IPS DF 6.9 (cell line): ENCODE measurements at regions not wholly inside any gene's neighbourhood (a gene's known extent, or its start where the extent isn't known, plus 50 kb on each side); places are given as distances from the start of the nearest gene placed in this dataset.

ENCODE experiments used
- DNase-seq: peaks from one replicate; pipeline ENCODE4 v3.0.0-alpha.2; 2013; ENCODE audit warnings: low read depth, low spot score
- H3K27ac ChIP-seq: one replicate; pipeline ENCODE4 v1.5.1; 2013; ENCODE audit warnings: low read length, control low read depth
- H3K27me3 ChIP-seq: 2 replicates; pipeline ENCODE4 v1.6.1; 2013; ENCODE audit warnings: mild to moderate bottlenecking, low read length; ENCODE audit not compliant: control insufficient read depth, insufficient read depth
- H3K36me3 ChIP-seq: 2 replicates; pipeline ENCODE4 v1.6.1; 2013; ENCODE audit warnings: low read length; ENCODE audit not compliant: control insufficient read depth, insufficient read depth
- H3K4me1 ChIP-seq: 2 replicates; pipeline ENCODE4 v1.6.1; 2013; ENCODE audit warnings: low read length; ENCODE audit not compliant: control insufficient read depth, insufficient read depth
- H3K4me3 ChIP-seq: 2 replicates; pipeline ENCODE4 v1.5.1; 2013; ENCODE audit warnings: mild to moderate bottlenecking, low read length
- H3K9me3 ChIP-seq: 2 replicates; pipeline ENCODE4 v1.6.1; 2013; ENCODE audit warnings: low read length, inconsistent platforms; ENCODE audit not compliant: control insufficient read depth, insufficient read depth
- WGBS: extraction: QIAGEN DNeasy Blood & Tissue Kit; methylation state at CpG from one replicate; pipeline ENCODE4 v1.1.7; 2013; ENCODE audit warnings: mixed read lengths, missing lambda C conversion rate; ENCODE audit not compliant: insufficient read length, insufficient coverage; 5-methylcytosine and 5-hydroxymethylcytosine counted together

- no peaks in the 10 kb centered on the region for H3K27me3 ChIP-seq
- H3K36me3 ChIP-seq, result no peaks in the 10 kb centered on the region
- no CpG with 5 or more reads among the region's 4 CpGs for whole genome bisulfite sequencing
- peaks cover 3% of the 10 kb centered on the region; the same call in 1 of the 2 replicates for H3K4me1 ChIP-seq
- H3K9me3 ChIP-seq, result no peaks in the 10 kb centered on the region
- no peak overlapping the region for H3K4me3 ChIP-seq
- no peak overlapping the region for H3K27ac ChIP-seq
- DNase-seq, result no peak
Observed at GRCh38 chr4:83864097-83864817, 328.3 kb downstream of the GPAT3 start.

- no peak overlapping the region for H3K27ac ChIP-seq
- no peaks in the 10 kb centered on the region for H3K9me3 ChIP-seq
- H3K4me1 ChIP-seq, result peaks cover 3% of the 10 kb centered on the region; the same call in 1 of the 2 replicates
- DNase-seq, result no peak
- no CpG with 5 or more reads among the region's 10 CpGs for WGBS
- no peaks in the 10 kb centered on the region for H3K36me3 ChIP-seq
- no peaks in the 10 kb centered on the region for H3K27me3 ChIP-seq
- no peak overlapping the region for H3K4me3 ChIP-seq
Observed at GRCh38 chr4:83862471-83862870, 326.6 kb downstream of the GPAT3 start.

DNA sequence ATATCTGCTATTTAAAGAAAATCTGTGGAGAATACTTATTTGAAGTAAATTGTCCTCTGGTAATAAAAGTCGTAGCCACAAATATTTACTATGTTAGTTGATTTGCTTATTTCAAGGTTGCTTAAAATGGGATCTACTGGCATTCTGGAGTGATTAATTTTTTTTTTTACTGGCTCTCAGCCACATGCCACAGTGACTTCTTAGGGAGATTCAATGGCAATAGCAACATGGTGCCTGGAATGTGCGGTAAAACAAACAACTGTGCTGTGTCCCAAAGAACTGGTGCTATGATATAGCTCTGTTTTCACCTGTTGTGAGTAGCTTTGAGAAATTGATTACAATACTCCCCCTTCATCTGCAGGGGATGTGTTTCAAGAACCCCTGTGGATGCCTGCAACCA, 324.3 kb downstream of the GPAT3 start:
- Histone ChIP-seq H3K4me1 (peaks cover 4% of the 10 kb centered on the region; the same call in 1 of the 2 replicates), H3K27me3 (no peaks in the 10 kb centered on the region), H3K27ac (no peak overlapping the region), H3K4me3 (no peak overlapping the region), H3K36me3 (no peaks in the 10 kb centered on the region), H3K9me3 (no peaks in the 10 kb centered on the region)
- no peak for DNase-seq
- no CpG with 5 or more reads among the region's 2 CpGs for WGBS

- Histone ChIP-seq H3K4me1 (peaks cover 3% of the 10 kb centered on the region; the same call in 1 of the 2 replicates), H3K27ac (no peak overlapping the region)
Observed at GRCh38 chr4:83858131-83858530, 322.2 kb downstream of the GPAT3 start.

GRCh38 chr4:83855044-83855443, 319.1 kb downstream of the GPAT3 start:
- Histone ChIP-seq H3K4me1 (peaks cover 13% of the 10 kb centered on the region; the same call in 1 of the 2 replicates), H3K9me3 (no peaks in the 10 kb centered on the region), H3K36me3 (no peaks in the 10 kb centered on the region), H3K27me3 (no peaks in the 10 kb centered on the region), H3K4me3 (no peak overlapping the region), H3K27ac (no peak overlapping the region)
- no CpG with 5 or more reads among the region's 6 CpGs for WGBS
- DNase-seq, result no peak

More at GRCh38 chr4:83858131-83858530, 322.2 kb downstream of the GPAT3 start:
- H3K27me3 ChIP-seq, result no peaks in the 10 kb centered on the region
- no peak for DNase-seq
- no peaks in the 10 kb centered on the region for H3K9me3 ChIP-seq
- H3K36me3 ChIP-seq, result no peaks in the 10 kb centered on the region
- no peak overlapping the region for H3K4me3 ChIP-seq
- WGBS, result no CpG with 5 or more reads among the region's 5 CpGs

- no peak for DNase-seq
- H3K9me3 ChIP-seq, result no peaks in the 10 kb centered on the region
- no peak overlapping the region for H3K4me3 ChIP-seq
- H3K27ac ChIP-seq, result no peak overlapping the region
- no CpG with 5 or more reads among the region's 1 CpG for WGBS
- H3K4me1 ChIP-seq, result peaks cover 13% of the 10 kb centered on the region; the same call in 1 of the 2 replicates
- H3K27me3 ChIP-seq, result no peaks in the 10 kb centered on the region
- H3K36me3 ChIP-seq, result no peaks in the 10 kb centered on the region
Observed at GRCh38 chr4:83852085-83852451, 316.2 kb downstream of the GPAT3 start.

DNA sequence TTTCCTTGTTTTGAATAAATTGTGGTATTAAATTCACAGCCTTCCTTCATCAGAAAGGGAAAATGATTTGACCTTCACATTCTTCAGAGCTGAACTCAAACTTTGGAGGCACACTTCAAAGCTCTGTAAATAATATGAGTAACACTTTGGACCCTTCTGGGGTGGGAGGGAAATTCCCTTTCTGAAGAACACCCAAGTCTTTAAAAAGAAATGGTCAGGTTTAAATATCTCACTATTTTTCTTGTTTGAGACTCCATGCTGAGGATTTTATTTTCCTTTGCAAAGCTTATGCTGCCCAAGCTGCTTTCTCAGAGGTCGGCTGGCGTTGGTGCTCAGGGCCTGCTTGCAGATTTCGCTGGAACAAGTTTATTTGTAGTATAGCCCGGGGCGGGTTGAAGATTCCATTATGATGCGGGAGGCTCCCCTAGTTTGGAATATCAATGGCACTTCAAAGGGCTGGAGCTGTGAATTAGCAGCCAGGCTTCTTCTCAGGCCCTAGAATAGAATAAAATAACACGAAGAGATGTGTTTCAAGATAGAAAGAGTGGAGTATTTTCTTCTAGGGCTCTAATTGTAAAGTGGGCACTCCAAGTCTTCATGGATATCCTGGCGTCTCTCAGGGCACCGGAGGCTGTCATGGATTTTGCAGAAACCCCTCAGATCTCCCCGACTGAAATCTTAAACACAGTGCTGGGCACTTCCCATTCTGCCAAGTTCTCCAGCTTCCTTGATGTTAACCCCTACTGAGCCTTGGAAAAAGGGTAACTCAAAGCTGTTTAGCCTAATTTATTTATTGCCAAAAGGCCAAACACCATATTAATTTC, 315.6 kb downstream of the GPAT3 start:
- WGBS, result no CpG with 5 or more reads among the region's 10 CpGs
- Histone ChIP-seq H3K36me3 (no peaks in the 10 kb centered on the region), H3K4me3 (no peak overlapping the region), H3K27ac (no peak overlapping the region), H3K4me1 (peaks cover 12% of the 10 kb centered on the region; the same call in 1 of the 2 replicates), H3K9me3 (no peaks in the 10 kb centered on the region), H3K27me3 (no peaks in the 10 kb centered on the region)
- peak; percentile 31 for DNase-seq

DNA sequence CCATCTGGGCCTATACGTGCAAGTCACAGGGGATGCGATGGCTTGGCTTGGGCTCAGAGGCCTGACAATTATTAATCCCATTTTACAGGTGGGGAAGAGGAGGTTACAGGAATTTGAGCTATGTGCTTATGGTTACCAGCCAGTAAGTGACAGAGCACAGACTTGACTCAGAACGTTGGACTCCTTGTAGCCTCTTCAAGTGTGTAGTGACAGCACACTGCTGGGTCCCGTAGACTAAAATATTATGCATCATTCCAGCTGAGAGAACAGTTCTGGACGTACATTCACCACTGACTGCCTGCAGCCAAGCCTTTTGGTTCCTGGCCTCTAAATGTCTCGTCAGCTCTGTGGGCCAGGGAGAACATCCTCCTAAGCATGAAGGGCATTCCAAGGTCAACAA, 314.5 kb downstream of the GPAT3 start:
- Histone ChIP-seq H3K4me3 (no peak overlapping the region), H3K36me3 (no peaks in the 10 kb centered on the region), H3K4me1 (peaks cover 12% of the 10 kb centered on the region; the same call in 1 of the 2 replicates), H3K27me3 (no peaks in the 10 kb centered on the region), H3K27ac (no peak overlapping the region), H3K9me3 (no peaks in the 10 kb centered on the region)
- WGBS, result no CpG with 5 or more reads among the region's 6 CpGs
- DNase-seq, result no peak

DNA sequence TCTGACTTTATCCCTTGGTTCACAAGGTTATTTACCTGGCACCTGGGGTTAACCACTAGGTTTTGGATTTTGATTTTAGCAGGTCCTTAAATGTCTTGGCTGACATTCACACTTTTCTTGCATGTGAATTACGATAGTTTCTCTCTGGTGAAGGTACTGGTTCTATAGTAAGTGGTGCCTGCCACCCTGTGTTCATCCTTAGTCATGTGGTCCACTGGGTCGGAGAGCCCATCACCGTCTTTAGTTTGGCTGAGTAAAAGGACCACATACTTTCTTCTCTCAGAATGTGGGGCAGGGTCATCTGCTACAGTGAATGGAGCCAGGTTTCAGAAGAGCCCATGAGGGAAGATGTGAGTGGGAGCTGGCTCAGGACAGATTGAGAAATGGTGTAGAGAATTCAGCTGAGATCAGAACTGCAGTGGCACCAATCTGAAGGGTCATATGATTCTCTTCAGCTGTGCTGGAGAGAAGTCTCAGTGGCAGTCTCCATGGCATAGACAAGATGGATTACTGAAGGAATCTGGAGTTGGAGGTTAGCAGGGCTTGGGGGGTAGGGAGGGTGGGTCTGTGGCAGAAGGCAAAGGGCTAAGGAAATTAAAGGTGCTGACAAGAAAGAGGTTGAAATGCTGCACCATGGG, 310.4 kb downstream of the GPAT3 start:
- no peaks in the 10 kb centered on the region for H3K27me3 ChIP-seq
- WGBS, result no CpG with 5 or more reads among the region's 3 CpGs
- no peaks in the 10 kb centered on the region for H3K9me3 ChIP-seq
- H3K4me1 ChIP-seq, result peaks cover 3% of the 10 kb centered on the region; the same call in 1 of the 2 replicates
- no peak for DNase-seq
- H3K4me3 ChIP-seq, result no peak overlapping the region
- H3K36me3 ChIP-seq, result no peaks in the 10 kb centered on the region
- no peak overlapping the region for H3K27ac ChIP-seq

- Histone ChIP-seq H3K27me3 (no peaks in the 10 kb centered on the region), H3K4me1 (no peaks in the 10 kb centered on the region), H3K36me3 (no peaks in the 10 kb centered on the region), H3K4me3 (no peak overlapping the region), H3K27ac (no peak overlapping the region), H3K9me3 (no peaks in the 10 kb centered on the region; the same call in 1 of the 2 replicates)
- WGBS, result no CpG with 5 or more reads among the region's 2 CpGs
- no peak for DNase-seq
Observed at GRCh38 chr4:83839615-83840014, 303.7 kb downstream of the GPAT3 start.
